ENCODE measurements at regions not wholly inside any gene's neighbourhood (a gene's known extent, or its start where the extent isn't known, plus 50 kb on each side); places are given as distances from the start of the nearest gene placed in this dataset.

DNA sequence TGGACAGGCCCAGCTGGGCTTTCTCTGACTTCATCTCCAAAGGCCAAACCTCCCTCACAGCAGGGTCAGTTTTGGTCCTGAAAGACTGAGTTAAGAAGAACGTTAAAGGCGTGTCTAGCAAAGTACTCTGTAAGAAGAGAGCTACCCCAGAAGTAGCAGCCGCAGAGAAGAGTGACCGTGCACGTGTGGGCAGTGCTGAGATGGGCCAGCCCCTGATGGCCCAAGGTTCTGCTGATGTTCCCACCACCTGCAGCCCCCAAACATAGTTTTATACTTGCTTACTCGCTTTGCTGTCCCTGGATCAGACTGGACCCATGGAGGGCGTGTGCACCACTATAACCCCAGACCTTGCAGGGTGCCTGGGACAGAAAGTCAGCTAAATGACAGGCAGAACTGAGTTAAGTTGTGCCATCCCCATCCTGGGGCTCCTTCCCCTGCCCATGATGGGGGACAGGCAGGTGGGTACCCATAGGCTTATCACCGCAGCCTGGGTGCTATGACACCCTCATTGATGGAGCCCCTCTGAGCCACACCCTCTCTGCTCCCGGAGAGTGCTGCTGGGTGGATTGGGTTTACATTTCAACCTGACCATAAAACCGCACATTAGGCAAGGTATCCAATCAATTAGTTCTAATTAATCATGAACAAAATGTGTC, 367.3 kb upstream of the HS6ST1 start:
- no peak for DNase-seq (ENCODE audit: low spot score)

DNA sequence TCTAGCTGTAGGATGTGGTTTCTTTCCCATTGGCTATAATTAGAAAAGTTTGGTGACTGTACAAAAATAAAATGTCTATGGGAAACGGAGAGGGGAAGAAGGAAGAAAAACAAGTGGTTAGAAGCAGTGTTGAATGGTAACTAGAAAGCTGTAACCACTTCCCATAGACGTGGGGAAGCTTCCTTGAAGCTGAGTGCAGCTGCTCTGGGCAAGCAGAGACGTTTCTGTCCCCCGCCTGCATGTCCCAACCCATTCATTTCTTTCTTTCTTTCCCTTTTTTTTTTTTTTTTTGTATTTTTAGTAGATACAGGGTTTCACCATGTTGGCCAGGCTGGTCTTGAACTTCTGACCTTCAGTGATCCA, 367.8 kb upstream of the HS6ST1 start:
- no peak for DNase-seq (ENCODE audit: low spot score)

DNA sequence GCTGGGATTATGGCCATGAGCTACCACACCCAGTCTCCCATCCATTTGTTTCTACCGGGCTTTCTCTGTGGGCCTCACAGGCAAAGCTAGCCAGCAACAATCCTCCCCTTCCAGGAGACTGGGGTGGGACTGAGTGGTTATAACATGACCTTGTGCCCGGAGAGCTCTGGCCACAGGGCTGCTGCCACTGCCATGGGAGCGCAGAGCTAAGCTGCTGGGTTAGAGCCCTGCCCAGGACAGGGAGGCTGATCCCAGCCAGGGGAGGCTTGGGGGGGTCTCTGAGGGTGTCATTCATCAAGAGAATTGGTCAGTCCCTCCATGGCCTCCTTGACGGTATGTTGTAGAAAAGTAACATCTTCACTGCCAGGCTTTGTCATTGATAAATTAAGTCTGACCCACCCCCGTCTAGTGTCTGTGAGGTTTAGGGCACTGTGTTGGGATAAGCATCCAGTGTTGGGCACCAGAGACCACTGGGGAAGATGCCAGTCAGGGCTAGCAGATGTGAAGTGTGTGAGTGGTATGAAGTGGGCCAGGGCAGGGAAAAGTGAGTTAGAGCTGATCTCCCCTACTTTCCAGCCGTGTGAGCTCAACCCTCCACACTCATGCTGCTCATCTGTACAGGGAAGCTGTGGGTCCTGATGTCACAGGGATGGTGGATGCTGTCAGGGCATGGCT, 368.4 kb upstream of the HS6ST1 start:
- no peak for DNase-seq (ENCODE audit: low spot score)

DNA sequence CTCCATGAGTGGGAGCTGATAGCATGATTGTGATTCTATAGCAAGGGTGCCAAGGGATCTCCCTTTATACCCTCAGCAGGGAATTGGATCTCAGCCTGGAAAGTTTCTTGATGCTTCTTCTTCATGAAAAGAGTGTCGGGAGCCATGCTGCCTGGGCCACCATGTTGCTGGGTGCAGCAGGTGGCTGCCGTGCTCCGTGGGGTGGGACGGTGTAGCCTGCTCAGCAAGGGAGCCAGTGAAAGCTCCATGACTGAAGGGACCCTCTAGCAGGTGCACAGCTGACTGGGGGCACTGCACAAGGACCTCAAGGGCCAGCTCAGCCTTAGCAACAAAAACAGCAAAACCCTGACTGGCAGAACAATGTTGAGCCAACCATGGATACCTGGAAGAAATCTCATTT, 368.9 kb upstream of the HS6ST1 start:
- DNase-seq (ENCODE audit: low spot score), result no peak

DNA sequence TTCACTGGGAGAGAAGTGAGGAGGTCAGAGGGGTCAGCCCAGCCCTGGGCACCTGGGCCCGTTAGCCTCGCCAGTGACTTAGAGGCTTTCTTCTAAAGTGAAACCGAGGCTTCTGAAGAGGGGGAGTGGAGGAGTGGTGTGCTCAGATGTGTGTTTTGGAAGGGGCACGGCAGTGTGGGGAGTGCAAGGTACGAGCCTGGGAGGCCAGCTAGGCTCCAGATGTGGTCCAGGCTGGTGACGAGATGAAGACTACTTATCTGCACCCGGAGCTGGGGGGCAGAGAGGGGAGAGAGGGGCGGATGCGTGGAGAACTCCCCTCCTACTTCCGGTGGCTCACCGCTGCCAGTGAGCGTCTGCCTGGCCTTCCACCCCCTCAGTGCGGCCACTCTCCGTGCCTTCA, 371.3 kb upstream of the HS6ST1 start:
- no peak for DNase-seq (ENCODE audit: low spot score)

DNA sequence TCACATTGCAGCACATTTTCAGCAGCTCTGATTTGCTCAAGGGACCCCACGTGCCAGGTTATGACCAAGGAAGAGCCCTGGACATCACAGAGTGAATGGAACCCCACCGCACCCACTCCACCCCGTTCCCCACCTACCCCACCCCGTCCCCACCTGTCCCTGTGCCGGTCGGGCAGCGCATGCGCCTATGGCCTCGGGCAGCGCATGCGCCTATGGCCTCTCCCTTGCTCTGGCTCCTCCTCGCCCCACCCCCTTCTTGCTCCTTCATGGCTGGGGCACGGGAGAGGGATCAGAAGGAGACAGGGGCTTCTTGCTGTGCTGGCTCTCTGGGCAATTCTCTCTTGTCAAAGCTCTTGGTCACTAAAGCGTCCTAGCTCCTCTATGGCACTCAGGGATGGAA, 371.8 kb upstream of the HS6ST1 start:
- DNase-seq (ENCODE audit: low spot score), result no peak

DNA sequence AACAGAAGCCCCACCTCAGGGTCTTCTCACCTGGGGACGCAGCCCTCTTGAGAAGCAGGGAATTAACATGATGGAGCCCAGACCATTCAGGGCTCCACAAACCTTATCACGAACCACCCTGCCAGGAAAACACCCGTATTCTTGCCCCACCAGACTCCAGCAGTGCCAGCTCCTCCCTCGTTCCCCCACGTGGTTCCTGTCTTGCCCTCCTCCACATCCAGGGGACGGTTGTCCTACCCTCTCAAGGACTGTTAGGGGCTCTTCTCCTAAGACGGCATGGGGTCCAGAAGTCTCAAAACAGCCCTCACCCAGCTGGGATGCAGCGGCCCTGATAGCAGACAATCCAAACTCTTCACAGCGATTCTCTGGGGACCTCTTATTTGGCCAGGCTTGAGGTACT, 372.2 kb upstream of the HS6ST1 start:
- DNase-seq (ENCODE audit: low spot score), result no peak

DNA sequence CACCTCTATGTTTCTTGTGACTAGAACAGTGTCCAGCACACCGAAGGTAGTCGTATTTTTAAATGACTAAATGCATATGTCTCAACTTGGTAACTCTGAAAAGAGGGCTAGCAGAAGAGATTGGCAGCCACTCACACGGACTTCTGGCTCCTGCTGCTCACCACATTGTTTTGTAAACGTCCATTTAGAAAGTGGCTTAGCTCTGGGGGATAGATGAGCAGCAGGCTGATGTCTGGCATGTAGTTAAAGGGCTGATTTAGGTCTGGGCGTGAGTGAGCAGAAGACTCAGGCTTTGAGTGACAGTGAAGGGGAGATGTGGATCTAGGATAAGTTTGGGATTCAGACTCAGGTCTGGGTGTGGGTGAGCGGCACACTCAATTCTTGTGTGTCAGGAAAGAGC, 372.9 kb upstream of the HS6ST1 start:
- no peak for DNase-seq (ENCODE audit: low spot score)

DNA sequence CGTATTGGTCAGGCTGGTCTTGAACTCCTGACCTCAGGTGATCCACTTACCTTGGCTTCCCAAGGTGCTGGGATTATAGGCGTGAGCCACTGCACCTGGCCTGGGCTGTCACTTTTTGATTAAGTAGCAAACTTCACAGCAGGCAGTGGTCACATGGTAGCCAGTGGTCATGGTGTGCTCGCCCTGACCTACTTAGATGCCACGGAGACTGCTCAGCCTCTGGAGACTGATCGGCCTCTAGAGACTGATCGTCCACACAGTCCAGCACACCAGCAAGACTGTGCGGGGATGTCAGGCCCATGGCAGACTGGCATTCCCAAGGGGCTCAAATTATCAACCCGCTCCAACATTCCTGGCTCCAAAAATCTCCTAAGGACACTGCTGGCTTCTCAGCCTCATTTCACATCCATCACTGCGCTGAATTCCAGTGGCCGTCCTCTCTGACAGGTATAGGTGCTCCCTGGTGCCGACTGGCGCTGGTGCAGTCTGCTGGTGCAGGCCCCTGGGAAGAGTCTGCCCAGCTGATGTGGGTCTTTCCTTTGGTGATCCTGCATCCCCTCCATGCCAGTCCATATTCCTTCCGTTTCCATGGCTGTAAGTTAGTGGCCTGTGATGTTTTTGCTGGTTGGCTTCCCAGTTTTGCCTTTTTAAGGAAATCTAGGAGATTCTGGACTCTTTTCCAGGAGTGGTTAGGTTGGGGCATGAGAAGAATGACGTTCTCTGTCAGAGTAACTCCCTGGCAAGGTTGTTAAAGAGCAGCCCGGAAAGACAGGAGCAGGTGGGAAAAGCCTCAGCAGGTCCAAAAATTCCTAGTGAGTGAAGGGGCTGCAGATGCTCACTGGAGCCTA, 374.5 kb upstream of the HS6ST1 start:
- no peak for DNase-seq (ENCODE audit: low spot score)

DNA sequence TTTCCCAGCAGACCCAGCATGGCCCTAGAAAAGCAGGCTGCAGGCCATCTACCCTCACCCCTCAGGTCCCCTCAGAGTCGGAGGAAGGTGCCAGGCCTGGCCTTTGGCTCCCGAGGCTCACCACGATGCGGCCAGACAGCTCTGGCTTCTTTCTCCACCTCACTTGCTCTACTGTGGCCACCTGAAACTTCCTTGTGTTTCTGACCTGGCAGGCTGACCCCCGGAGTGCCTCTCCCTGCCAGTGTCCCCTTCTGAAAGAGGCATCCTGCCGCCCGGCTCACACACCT, 375.0 kb upstream of the HS6ST1 start:
- no peak for DNase-seq (ENCODE audit: low spot score)

DNA sequence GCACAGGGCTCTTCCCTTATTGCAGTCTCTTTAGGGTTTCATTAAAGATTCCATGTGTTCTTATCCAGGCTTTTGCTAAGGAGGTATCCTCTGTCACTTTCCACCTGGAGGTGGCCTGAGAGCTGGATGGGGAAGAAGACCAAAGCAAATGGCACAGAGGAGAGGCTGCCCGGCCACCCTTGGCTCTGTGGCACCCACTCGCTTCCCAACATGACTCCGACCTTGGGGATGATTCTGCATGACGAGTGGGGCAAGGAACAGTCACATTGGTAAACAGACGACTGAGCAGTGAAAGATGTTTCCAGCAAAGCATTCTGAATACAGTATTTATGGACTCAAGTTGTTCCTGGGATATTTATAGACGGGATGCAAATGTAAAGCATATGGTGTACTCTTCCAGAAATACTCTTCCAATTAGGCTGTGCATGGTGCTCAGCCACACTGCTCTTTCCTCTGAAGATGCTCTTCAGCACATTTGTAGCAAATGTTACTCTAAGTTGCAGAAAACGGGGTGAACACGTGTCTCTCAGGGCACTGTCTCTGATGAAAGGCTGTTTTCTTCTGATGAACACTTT, 377.1 kb upstream of the HS6ST1 start:
- no peak for DNase-seq (ENCODE audit: low spot score)

DNA sequence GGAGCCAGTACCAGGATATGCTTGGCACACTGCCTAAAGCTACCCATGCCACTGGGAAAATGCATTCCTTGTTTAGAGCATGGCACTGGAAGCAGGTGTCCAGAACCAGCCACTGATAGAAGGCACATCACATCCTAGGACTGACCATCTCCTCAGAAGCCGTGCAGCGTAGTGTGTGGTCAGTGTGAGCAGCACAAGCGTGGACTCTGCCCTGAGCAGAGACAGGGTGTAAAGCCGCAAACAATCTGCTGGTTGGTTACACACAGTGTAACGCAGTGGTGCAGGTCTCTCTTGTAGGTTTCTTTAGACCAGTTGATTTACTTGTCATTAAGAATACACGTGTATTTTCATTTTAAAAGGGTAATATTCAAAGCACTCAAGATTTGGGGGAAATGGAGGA, 377.8 kb upstream of the HS6ST1 start:
- DNase-seq (ENCODE audit: low spot score), result no peak

DNA sequence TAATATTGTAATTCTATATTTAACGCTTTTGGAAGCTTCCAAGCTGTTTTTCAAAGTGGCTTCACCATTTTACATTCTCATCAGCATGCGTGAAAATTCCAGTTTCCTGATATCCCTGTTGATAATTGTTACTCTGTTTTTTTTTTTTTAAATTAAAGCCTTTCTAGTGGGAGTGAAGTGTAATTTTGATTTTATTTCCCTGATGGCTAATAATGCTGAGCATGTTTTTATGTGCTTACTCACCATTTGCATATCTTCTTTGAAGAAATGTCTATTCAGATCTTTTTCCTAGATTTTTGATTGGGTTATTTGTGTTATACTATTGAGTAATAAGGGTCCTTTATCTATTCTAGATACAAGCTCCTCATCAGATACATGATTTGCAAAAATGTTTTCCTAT, 382.8 kb upstream of the HS6ST1 start:
- no peak for DNase-seq (ENCODE audit: low spot score)

DNA sequence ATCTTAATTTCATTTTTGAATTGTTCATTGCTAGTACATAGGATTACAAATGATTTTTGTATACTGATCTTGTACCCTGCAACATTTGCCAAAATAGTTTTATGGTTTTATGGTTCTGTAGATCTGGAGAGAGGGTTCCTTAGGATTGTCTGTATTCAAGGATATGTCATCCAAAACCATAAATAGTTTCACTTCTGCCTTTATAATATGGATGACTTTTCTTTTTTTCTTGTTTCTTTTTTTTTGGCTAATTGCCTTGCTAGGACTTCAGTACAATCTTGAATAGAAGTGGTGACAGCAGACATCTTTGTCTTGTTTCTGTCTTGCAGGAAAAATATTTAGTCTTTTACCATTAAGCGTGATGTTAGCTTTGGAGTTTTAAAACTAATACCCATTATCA, 383.9 kb upstream of the HS6ST1 start:
- no peak for DNase-seq (ENCODE audit: low spot score)

DNA sequence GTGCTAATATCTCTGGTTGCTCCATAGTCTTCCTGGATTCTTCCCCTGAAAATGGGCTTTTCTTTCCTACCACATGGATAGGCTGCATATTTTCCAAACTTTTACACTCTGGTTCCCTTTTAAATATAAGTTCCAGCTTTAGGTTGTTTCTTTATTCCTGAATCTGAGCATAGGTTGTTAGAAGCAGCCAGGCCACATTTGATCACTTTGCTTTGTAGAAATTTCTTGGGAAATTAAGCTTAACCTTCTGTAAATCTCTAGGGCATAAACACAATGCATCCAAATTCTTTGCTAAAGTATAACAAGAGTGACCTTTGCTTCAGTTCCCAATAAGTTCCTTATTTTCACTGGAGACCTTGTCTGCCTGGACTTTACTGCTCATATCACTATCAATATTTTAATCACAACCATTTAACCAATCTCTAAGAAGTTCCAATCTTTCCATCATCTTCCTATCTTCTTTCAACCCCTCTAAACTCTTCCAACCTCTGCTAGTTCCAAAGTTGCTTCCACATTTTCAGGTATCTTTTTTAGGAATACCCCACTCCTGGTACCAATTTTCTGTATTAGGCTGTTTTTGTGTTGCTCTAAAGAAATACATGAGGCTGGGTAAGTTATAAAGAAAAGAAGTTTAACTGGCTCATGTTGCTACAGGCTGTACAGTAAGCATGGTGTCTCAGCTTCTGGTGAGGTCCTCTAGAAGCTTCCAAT, 389.6 kb upstream of the HS6ST1 start:
- no peak for DNase-seq (ENCODE audit: low spot score)

DNA sequence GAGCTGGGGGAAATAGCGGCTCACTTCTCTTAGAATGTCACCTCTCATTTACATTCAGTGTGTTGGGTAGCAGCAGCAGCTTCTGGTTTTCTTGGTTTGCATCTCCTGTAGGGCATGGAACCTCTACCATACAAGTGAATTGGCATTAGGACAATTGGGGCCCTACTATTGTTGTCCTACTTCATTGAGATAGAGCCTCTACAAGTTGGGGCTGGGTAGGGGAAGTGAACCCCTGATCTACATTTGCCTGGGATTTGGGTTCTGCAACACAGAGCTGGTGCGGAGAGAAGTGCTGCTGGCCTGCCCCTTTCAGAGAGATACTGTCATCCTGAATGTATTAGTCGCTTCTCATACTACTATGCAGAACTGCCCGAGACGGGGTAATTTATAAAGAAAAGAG, 391.6 kb upstream of the HS6ST1 start:
- DNase-seq (ENCODE audit: low spot score), result no peak

DNA sequence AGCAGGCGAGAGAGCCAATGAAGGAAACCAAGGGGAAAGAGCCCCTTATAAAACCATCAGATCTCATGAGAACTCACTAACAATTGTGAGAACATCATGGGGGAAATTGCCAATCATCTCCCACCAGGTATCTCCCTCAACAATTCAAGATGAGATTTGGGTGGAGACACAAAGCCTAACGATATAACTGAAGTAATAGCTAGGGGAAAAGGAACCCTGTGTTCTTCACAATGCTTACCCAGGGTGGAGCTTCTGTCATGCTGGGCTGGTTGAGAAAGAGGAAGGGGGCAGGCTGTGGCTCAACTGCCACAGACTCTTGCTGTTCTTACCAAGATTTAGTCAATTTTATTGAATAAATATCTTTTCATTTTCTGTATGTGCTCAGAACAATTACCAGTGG, 392.1 kb upstream of the HS6ST1 start:
- DNase-seq (ENCODE audit: low spot score), result no peak

DNA sequence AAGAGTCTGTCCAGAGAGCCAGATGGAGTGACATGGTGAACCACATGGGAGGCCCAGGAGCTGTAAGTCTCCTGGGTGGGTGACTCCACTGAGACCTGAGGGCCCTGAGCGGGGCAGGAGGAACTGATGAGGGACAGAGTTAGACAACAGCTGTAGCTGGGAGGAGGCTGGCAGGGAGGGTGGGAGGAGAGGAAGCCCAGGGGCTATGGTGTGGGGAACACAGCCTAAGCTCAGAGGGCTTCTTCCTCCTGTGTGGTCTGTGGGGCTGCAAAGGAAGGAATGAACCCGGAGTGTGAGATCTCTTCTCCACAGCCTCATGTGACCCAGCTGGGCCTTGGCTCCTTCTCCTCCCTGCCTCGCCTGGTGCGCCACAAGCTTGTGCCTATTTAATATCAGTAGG, 395.6 kb upstream of the HS6ST1 start:
- DNase-seq (ENCODE audit: low spot score), result no peak

DNA sequence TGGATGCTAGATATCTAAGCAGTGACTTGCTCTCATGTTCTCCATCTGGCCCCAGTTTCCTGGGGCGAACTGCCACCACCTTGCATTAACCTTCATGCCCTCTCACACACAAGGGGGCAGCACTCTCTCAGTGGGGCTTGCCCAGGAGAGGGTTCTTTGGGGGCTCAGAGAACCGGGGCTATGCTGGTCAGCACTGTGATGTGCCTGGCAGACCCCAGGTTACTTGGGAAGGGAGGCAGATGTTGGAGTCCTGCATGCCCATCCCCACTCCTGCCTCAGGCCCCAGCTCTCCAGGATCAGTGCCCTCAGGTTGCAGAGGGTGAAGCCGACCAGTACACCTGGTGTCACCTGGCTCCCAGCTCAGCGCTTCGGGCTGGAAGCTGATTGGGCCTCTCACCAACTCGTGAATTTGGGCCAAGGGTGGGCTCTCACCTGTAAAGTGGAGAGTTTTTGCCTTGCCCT, 396.2 kb upstream of the HS6ST1 start:
- DNase-seq (ENCODE audit: low spot score), result no peak

DNA sequence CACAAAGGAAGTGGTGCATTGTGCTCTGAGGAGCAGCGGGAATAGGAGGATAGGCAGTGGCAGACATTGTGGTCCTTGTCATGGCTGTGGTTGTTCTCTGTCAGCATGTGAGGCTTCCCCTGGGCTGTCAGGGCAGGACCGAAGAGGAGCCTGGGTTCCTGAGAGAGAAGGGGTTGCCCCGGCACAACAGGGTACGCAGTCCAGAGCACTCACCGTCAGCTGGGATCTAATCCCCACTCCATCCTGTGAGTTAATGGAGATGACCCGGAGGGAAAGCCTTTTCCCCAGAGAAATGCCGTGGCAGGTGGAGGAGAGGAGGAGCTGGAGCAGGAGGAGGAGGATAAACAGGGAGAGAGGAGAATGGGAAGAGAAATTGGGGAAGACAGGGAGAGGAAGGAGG, 396.7 kb upstream of the HS6ST1 start:
- no peak for DNase-seq (ENCODE audit: low spot score)

DNA sequence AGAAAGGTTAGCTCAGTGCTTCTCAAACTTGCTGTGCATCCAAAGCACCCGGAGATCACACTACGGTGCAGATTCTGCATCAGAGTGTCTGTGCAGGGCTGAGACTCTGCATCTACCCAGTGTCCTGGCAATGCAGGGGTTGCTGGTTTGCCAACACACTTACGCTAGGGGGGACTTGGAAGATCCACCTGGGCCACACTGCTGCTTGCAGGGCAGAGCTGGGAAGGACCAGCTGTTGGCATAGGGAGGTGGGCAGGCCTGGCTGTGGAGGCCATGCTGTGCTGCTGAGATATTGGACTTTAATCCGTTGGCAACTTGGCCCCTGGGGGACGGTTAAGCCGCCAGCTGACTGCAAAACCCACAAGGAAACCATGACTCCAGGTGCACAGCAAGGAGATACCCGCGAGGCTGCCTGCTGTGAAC, 397.6 kb upstream of the HS6ST1 start:
- DNase-seq (ENCODE audit: low spot score), result no peak
